Lower leg skin (tissue), 3 donors: ENCODE measurements at regions not wholly inside any gene's neighbourhood (a gene's known extent, or its start where the extent isn't known, plus 50 kb on each side); places are given as distances from the start of the nearest gene placed in this dataset.

Source experiments
- CTCF ChIP-seq, 3 donors: fragments of 450-650 bp; IDR thresholded peaks; one replicate each; pipeline ENCODE4 v1.5.1; 2016; ENCODE audit warnings: antibody characterized with exemption in 3 of 3, mild to moderate bottlenecking in 3 of 3, moderate library complexity in 2 of 3
- POLR2A ChIP-seq, 2 donors: fragments of 450-650 bp; IDR thresholded peaks; one replicate each; pipeline ENCODE4 v1.6.1; 2016 to 2017; ENCODE audit warnings: antibody characterized with exemption in 2 of 2, mild to moderate bottlenecking in 1 of 2, moderate library complexity in 1 of 2

DNA sequence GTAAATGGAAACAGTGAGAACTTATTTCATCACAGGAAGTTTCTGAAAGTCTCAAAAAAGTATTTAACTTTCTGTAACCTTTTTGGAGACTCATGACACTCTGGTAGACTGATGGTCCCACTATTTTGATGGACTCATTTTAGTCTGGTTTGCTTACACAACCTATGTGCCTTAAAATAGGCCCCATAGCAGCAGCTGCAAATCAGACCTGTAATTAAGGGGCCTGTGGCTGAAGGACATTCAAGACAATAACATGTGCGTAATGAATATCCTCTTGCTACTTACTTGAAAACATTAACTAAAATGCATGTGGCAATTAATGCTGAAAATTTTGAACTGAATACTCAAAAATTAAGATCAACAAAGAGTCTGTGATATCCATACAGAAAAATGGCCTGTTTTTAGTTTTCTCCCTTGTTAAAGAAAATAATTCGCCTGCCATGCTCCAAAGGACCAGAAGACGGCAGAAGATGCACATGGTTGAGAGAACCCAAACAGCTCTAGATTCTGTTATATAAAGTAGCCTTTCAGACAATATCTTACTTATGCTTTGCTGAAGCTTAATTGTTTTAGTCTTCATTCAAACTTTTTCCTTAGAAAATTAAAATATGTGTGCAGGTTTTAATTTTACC lies 568.5 kb downstream of the KCNA4 start:
- TF ChIP-seq POLR2A (IDR thresholded peaks at IDR 0.05): no peak
- no peak for TF ChIP-seq CTCF (IDR thresholded peaks at IDR 0.05)
